IMR-90 (cell line): ENCODE measurements at regions not wholly inside any gene's neighbourhood (a gene's known extent, or its start where the extent isn't known, plus 50 kb on each side); places are given as distances from the start of the nearest gene placed in this dataset.

Experiments used
- ATAC-seq: fragments of 200-7000 bp; cut with Tn5 transposase; 2 replicates; pipeline ENCODE4 v1.9.1; 2020; ENCODE audit warnings: low read depth, mild to moderate bottlenecking, moderate library complexity
- BruUV-seq: library from RNA; stranded (reverse); fragments of 400-500 nt; replicated peaks from 2 replicates; lab custom pipeline; 2021; lab: Mats Ljungman, UMichigan
- CTCF ChIA-PET: fragments of 300-600 bp; formaldehyde crosslinking; extraction: SDS; loops from one replicate; lab custom pipeline; 2021; ENCODE audit warnings: antibody characterized with exemption; lab: Yijun Ruan, JAX
- POLR2A ChIA-PET: fragments of 300-600 bp; sonication (Branson Sonifier 250); formaldehyde crosslinking; loops from one replicate; lab custom pipeline; 2022; ENCODE audit warnings: antibody characterized with exemption; ENCODE audit not compliant: unreplicated experiment; lab: Charles Lee
- DNase-seq: peaks from one replicate; pipeline ENCODE4 v3.0.0; 2013
- H2AFZ ChIP-seq: replicated peaks from 2 replicates; pipeline ENCODE3; 2013; ENCODE audit warnings: low read length, mild to moderate bottlenecking; ENCODE audit not compliant: poor library complexity
- H2AK5ac ChIP-seq: 2 replicates; pipeline ENCODE4 v1.6.1; 2013; ENCODE audit warnings: low read depth, low read length, inconsistent platforms
- H2AK9ac ChIP-seq: replicated peaks from 2 replicates; pipeline ENCODE3; 2013; ENCODE audit warnings: mild to moderate bottlenecking, low read depth, low read length, moderate library complexity; ENCODE audit not compliant: poor library complexity
- H2BK120ac ChIP-seq: 2 replicates; pipeline ENCODE4 v1.6.1; 2013; ENCODE audit warnings: low read depth, low read length, inconsistent platforms
- H2BK15ac ChIP-seq: 3 replicates; pipeline ENCODE4 v1.6.1; 2013; ENCODE audit warnings: low read depth, low read length, inconsistent platforms
- H2BK20ac ChIP-seq: 2 replicates; pipeline ENCODE4 v1.6.1; 2013; ENCODE audit warnings: low read depth, mild to moderate bottlenecking, inconsistent platforms, low read length, moderate library complexity
- H2BK5ac ChIP-seq: 2 replicates; pipeline ENCODE4 v1.6.1; 2013; ENCODE audit warnings: mild to moderate bottlenecking, low read depth, low read length, inconsistent platforms; ENCODE audit not compliant: poor library complexity, severe bottlenecking
- H3K14ac ChIP-seq: replicated peaks from 2 replicates; pipeline ENCODE4 v1.6.1; 2013; ENCODE audit warnings: low read depth, low read length, inconsistent platforms
- H3K18ac ChIP-seq: 2 replicates; pipeline ENCODE4 v1.6.1; 2013; ENCODE audit warnings: low read depth, low read length, control low read depth
- H3K23ac ChIP-seq: 2 replicates; pipeline ENCODE4 v1.6.1; 2013; ENCODE audit warnings: low read depth, low read length, inconsistent platforms
- H3K27ac ChIP-seq: 2 replicates; pipeline ENCODE4 v1.5.1; 2013; ENCODE audit warnings: mild to moderate bottlenecking, control low read depth, low read length; ENCODE audit not compliant: insufficient read depth
- H3K27me3 ChIP-seq: 2 replicates; pipeline ENCODE4 v1.6.1; 2013; ENCODE audit warnings: low read length; ENCODE audit not compliant: control insufficient read depth, insufficient read depth
- H3K36me3 ChIP-seq: 2 replicates; pipeline ENCODE4 v1.6.1; 2013; ENCODE audit warnings: low read length, mixed read lengths; ENCODE audit not compliant: control insufficient read depth, insufficient read depth
- H3K4ac ChIP-seq: 2 replicates; pipeline ENCODE4 v1.6.1; 2013; ENCODE audit warnings: low read depth, low read length, inconsistent platforms
- H3K4me1 ChIP-seq: 2 replicates; pipeline ENCODE4 v1.6.1; 2013; ENCODE audit warnings: low read length, mixed read lengths; ENCODE audit not compliant: control insufficient read depth, insufficient read depth
- H3K4me2 ChIP-seq: 2 replicates; pipeline ENCODE4 v1.6.1; 2013; ENCODE audit warnings: low read depth, mild to moderate bottlenecking, control low read depth, low read length, moderate library complexity
- H3K4me3 ChIP-seq: 2 replicates; pipeline ENCODE4 v1.5.1; 2013; ENCODE audit warnings: low read depth, mild to moderate bottlenecking, control low read depth, low read length, moderate library complexity; ENCODE audit not compliant: insufficient read depth
- H3K56ac ChIP-seq: 2 replicates; pipeline ENCODE4 v1.6.1; 2013; ENCODE audit warnings: low read length, inconsistent platforms; ENCODE audit not compliant: insufficient read depth; ENCODE audit errors: extremely low read depth
- H3K79me1 ChIP-seq, 2 experiments: 2 replicates each; pipeline ENCODE4 v1.6.1; 2013; ENCODE audit warnings: low read length in 2 of 2, inconsistent platforms in 1 of 2, low read depth in 1 of 2
- H3K9ac ChIP-seq: 2 replicates; pipeline ENCODE4 v1.6.1; 2013; ENCODE audit warnings: low read depth, low read length, control low read depth
- H3K9me1 ChIP-seq: 2 replicates; pipeline ENCODE4 v1.6.1; 2013; ENCODE audit warnings: low read length, inconsistent platforms; ENCODE audit not compliant: insufficient read depth
- H3K9me3 ChIP-seq: 2 replicates; pipeline ENCODE4 v1.6.1; 2013; ENCODE audit warnings: low read length; ENCODE audit not compliant: control insufficient read depth, insufficient read depth
- H4K20me1 ChIP-seq: 2 replicates; pipeline ENCODE4 v1.6.1; 2013; ENCODE audit warnings: low read length, inconsistent platforms; ENCODE audit not compliant: insufficient read depth
- H4K5ac ChIP-seq: 2 replicates; pipeline ENCODE4 v1.6.1; 2013; ENCODE audit warnings: mild to moderate bottlenecking, low read depth, low read length, control low read depth
- H4K8ac ChIP-seq, 2 experiments: 2 replicates each; pipeline ENCODE4 v1.6.1; 2013; ENCODE audit warnings: low read depth in 2 of 2, low read length in 2 of 2, control low read depth in 1 of 2, inconsistent platforms in 1 of 2
- H4K91ac ChIP-seq: 2 replicates; pipeline ENCODE4 v1.6.1; 2013; ENCODE audit warnings: low read depth, low read length, inconsistent platforms; ENCODE audit not compliant: insufficient read depth
- CHD1 ChIP-seq: IDR thresholded peaks from 2 replicates; pipeline ENCODE4 v1.6.1; 2012; ENCODE audit warnings: low read depth, low read length, improper control_type of control experiment
- MAZ ChIP-seq: IDR thresholded peaks from 2 replicates; pipeline ENCODE4 v1.6.1; 2012; ENCODE audit warnings: low read depth, mild to moderate bottlenecking, low read length, improper control_type of control experiment, moderate library complexity, borderline replicate concordance
- MXI1 ChIP-seq: IDR thresholded peaks from 2 replicates; pipeline ENCODE4 v1.6.1; 2012; ENCODE audit warnings: low read depth, mild to moderate bottlenecking, low read length, moderate library complexity, borderline replicate concordance
- NFE2L2 ChIP-seq: fragments of 150-350 bp; IDR thresholded peaks from 2 replicates; pipeline ENCODE4 v1.6.1; 2016; ENCODE audit warnings: low read depth, mild to moderate bottlenecking, low read length
- USF2 ChIP-seq: fragments of 150-350 bp; IDR thresholded peaks from 2 replicates; pipeline ENCODE4 v1.6.1; 2017; ENCODE audit warnings: mild to moderate bottlenecking, antibody characterized with exemption, low read length, low read depth
- dilution Hi-C: fragments of 300-500 bp; cut with HindIII; formaldehyde crosslinking; loops from one replicate; pipeline ENCODE4 v1.14.3; 2018; ENCODE audit warnings: low sequenced_read_pairs; ENCODE audit not compliant: unreplicated experiment
- in situ Hi-C: fragments of 300-500 bp; cut with MboI; formaldehyde crosslinking; loops from 3 replicates; pipeline ENCODE4 v1.14.3; 2019; ENCODE audit warnings: low sequenced_read_pairs, inconsistent platforms, mixed read lengths
- intact Hi-C: fragments of 100-400 bp; cut with micrococcal nuclease; formaldehyde crosslinking; loops from 2 replicates; pipeline ENCODE4 v1.10.0; 2022

- in situ Hi-C loops (no loop called here), dilution Hi-C loops (no loop called here), intact Hi-C loops (no loop called here)
- H4K91ac ChIP-seq: no peak overlapping the region
- no peak overlapping the region for H3K27ac ChIP-seq
- no peak for ATAC-seq
- H4K20me1 ChIP-seq: no peaks in the 10 kb centered on the region
- no peaks in the 10 kb centered on the region for H3K4me1 ChIP-seq
- DNase-seq: no peak
- H3K23ac ChIP-seq: no peak overlapping the region
- ChIA-PET CTCF (no interaction called here), POLR2A (no interaction called here)
- H3K4me2 ChIP-seq: no peak overlapping the region
- no peak overlapping the region for H2AK9ac ChIP-seq
- no peak for TF ChIP-seq NFE2L2
- TF ChIP-seq MAZ: no peak
- no peak for TF ChIP-seq CHD1
- TF ChIP-seq MXI1: no peak
- no peak for TF ChIP-seq USF2
- no peak overlapping the region for H3K9ac ChIP-seq
- BruUV-seq: no TSS peak
- 0 out of 2 replicates have a peak, but pooled peaks cover 2% of the 10 kb centered on the region for H3K9me3 ChIP-seq
- H3K27me3 ChIP-seq: no peaks in the 10 kb centered on the region
- H4K8ac ChIP-seq: no peak overlapping the region
- no peak overlapping the region for H2BK5ac ChIP-seq
- no peak overlapping the region for H3K4ac ChIP-seq
- no peak overlapping the region for H2AFZ ChIP-seq
- no peak overlapping the region for H2AK5ac ChIP-seq
- H3K4me3 ChIP-seq: no peak overlapping the region
- no peaks in the 10 kb centered on the region for H3K36me3 ChIP-seq
- no peak overlapping the region for H3K56ac ChIP-seq
- H2BK20ac ChIP-seq: no peak overlapping the region
- H4K5ac ChIP-seq: no peak overlapping the region
- H2BK120ac ChIP-seq: no peak overlapping the region
- no peak overlapping the region for H2BK15ac ChIP-seq
- H3K9me1 ChIP-seq: no peaks in the 10 kb centered on the region
- H3K18ac ChIP-seq: no peak overlapping the region
- no peaks in the 10 kb centered on the region for H3K79me1 ChIP-seq
- no peak overlapping the region for H3K14ac ChIP-seq
Observed at GRCh38 chr2:104041351-104041750, 812.6 kb upstream of the POU3F3 start.
